ENCODE measurements at regions not wholly inside any gene's neighbourhood (a gene's known extent, or its start where the extent isn't known, plus 50 kb on each side); places are given as distances from the start of the nearest gene placed in this dataset.

DNA sequence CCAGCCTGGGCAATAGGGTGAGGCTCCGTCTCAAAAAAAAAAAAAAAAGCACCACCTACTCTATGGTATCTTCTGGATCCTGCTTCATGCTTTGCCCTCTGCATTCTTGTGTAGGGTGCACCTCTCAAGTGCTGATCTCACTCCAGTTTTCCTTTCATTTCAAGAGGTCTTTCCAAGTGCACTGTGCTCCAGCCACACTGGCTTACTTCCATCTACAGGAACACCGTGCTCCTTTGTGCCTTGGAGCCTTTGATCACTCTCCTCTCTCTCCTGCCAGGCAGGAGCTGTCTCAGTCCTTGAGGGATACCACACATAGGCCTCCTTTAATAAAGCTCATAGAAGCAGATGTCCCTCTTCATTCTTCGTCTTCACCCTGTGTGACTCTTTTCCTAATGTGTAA is 55.4 kb upstream of the GREM2 start:
- DNase-seq: no peak

GRCh38 chr1:240666568-240667198 is 54.7 kb upstream of the GREM2 start:
- DNase-seq: no peak

- no peak for DNase-seq
These were observed 51.4 kb upstream of the GREM2 start for GRCh38 chr1:240663169-240663879.

All from activated CD4-positive, alpha-beta T cell treated with anti-CD3 and anti-CD28 coated beads for 4 hours (primary cell).